GM12865 (cell line): ENCODE measurements at regions not wholly inside any gene's neighbourhood (a gene's known extent, or its start where the extent isn't known, plus 50 kb on each side); places are given as distances from the start of the nearest gene placed in this dataset.
"Not testable (repeated sequence)": the region's sequence is repeated elsewhere in the genome, so short reads cannot be mapped to it uniquely, and the experiment has no call there.

Experiments
- DNase-seq: peaks from one replicate; pipeline ENCODE4 v3.0.0; 2010; ENCODE audit warnings: low read depth
- H3K4me3 ChIP-seq: 2 replicates; pipeline ENCODE4 v1.5.1; 2011; ENCODE audit warnings: mild to moderate bottlenecking, low read depth, low read length, control low read depth
- CTCF ChIP-seq: IDR thresholded peaks from 2 replicates; pipeline ENCODE4 v1.5.1; 2011; ENCODE audit warnings: low read length, control low read depth, low read depth, inconsistent platforms; ENCODE audit not compliant: insufficient read depth; ENCODE audit errors: missing control alignments

DNA sequence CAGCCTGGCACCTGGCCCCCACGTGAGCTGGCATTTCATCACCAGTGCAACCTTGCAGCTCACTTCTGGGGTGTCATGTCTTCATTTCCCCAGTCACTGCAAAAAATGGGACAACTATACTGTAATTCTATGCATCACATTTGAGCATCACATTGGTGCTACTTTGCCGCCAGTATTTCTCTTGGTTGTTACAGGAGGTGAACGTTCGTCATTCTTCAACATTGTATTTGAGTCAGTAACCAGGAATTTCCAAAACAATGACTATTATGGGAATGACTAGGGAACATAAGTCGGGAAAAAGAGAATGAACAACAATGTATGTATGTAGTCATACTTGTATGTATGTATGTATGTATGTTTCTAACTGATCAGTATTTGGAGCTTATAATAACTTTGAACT, 1278.0 kb downstream of the EFNA5 start:
- no peak for TF ChIP-seq CTCF
- no peak overlapping the region for H3K4me3 ChIP-seq
- DNase-seq = no peak

DNA sequence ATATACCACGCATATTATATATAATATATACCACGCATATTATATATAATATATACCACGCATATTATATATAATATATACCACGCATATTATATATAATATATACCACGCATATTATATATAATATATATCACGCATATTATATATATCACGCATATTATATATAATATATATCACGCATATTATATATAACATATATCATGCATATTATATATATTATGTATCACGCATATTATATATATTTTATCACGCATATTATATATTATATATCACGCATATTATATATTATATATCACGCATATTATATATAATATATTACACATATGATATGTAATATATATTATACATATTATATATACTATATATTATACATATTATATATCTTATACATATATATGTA, 1283.0 kb downstream of the EFNA5 start:
- H3K4me3 ChIP-seq, DNase-seq: not testable (repeated sequence)

- no peak overlapping the region for H3K4me3 ChIP-seq
- DNase-seq = no peak
- TF ChIP-seq CTCF = no peak
Measured at GRCh38 chr5:106386287-106386686, 1284.5 kb downstream of the EFNA5 start.

DNA sequence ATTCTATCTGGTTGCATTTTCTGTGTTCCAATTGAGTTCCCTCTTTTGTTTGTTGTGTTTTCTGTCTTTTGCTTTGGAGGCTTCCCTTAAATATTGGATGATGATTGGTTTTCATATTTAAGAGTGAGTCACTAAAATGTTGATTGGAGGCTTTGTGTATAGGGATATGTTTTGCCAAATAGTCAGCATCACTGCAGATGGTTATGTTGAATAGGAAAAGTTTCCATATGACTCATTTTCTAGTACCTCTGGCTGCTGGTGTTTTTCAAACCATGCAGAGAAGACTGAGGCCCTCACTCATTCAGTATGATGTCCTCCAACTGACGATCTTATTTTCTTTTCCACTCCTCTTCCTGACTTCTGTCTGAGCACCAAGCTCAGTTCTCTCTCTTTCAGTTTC, 1290.0 kb downstream of the EFNA5 start:
- no peak for DNase-seq
- no peak overlapping the region for H3K4me3 ChIP-seq
- no peak for TF ChIP-seq CTCF

- DNase-seq = no peak
- TF ChIP-seq CTCF = no peak
- no peak overlapping the region for H3K4me3 ChIP-seq
Measured at GRCh38 chr5:106376522-106376921, 1294.2 kb downstream of the EFNA5 start.

- H3K4me3 ChIP-seq = no peak overlapping the region
- no peak for TF ChIP-seq CTCF
- no peak for DNase-seq
Measured at GRCh38 chr5:106374956-106375355, 1295.8 kb downstream of the EFNA5 start.

GRCh38 chr5:106368021-106368420, 1302.7 kb downstream of the EFNA5 start:
- no peak overlapping the region for H3K4me3 ChIP-seq
- no peak for TF ChIP-seq CTCF
- DNase-seq = no peak

DNA sequence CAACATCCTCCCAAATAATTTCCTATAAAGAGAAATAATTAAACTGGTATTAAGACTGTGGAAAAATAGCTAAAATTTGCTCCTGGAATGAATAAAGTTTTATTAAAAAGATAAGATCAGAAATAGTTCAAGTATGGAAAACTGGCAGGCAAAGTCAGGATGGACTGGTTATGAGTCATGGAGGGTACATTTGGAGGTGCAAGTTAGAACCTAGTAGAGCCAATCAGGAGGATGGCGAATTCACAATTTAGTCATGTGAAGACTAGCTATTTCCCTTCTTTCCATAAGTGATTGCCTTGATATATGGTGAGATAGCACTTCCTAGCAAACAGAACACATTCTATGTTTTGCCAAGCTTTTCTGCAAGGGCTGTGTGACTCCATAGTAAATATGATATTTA, 1303.5 kb downstream of the EFNA5 start:
- no peak for TF ChIP-seq CTCF
- no peak overlapping the region for H3K4me3 ChIP-seq
- DNase-seq = no peak
